Neural progenitor cell (in vitro differentiated cells): ENCODE measurements at regions not wholly inside any gene's neighbourhood (a gene's known extent, or its start where the extent isn't known, plus 50 kb on each side); places are given as distances from the start of the nearest gene placed in this dataset. TPM values are rescaled to one million over a fixed set of nuclear protein-coding genes. Genes with fewer than 3 reads are reported as not detected.

ENCODE experiments used
- DNase-seq: peaks from one replicate; pipeline ENCODE4 v3.0.0-alpha.2; 2016; ENCODE audit warnings: low spot score
- H2AFZ ChIP-seq: fragments of 200-600 bp; sonication (generic); replicated peaks from 2 replicates; pipeline ENCODE4 v1.6.1; 2016; ENCODE audit warnings: antibody characterized with exemption
- H3F3A ChIP-seq: fragments of 200-600 bp; sonication (generic); 2 replicates; pipeline ENCODE4 v1.6.1; 2016; ENCODE audit warnings: antibody characterized with exemption, low read depth
- H3K27ac ChIP-seq: fragments of 200-600 bp; sonication (generic); 2 replicates; pipeline ENCODE4 v1.5.1; 2016; ENCODE audit warnings: mild to moderate bottlenecking
- H3K27me3 ChIP-seq: fragments of 200-600 bp; sonication (generic); 2 replicates; pipeline ENCODE4 v1.6.1; 2016; ENCODE audit warnings: mild to moderate bottlenecking, moderate library complexity
- H3K36me3 ChIP-seq: fragments of 200-600 bp; sonication (generic); 2 replicates; pipeline ENCODE4 v1.5.1; 2016
- H3K4me1 ChIP-seq: fragments of 200-600 bp; sonication (generic); 2 replicates; pipeline ENCODE4 v1.6.1; 2016; ENCODE audit warnings: mixed run types
- H3K4me2 ChIP-seq: fragments of 200-600 bp; sonication (generic); 2 replicates; pipeline ENCODE4 v1.6.1; 2016
- H3K4me3 ChIP-seq: fragments of 200-600 bp; sonication (generic); 2 replicates; pipeline ENCODE4 v1.5.1; 2016
- H3K79me2 ChIP-seq: fragments of 200-600 bp; sonication (generic); 2 replicates; pipeline ENCODE4 v1.6.1; 2016; ENCODE audit warnings: low read depth
- H3K9ac ChIP-seq: fragments of 200-600 bp; sonication (generic); 2 replicates; pipeline ENCODE4 v1.6.1; 2016
- H3K9me3 ChIP-seq: fragments of 200-600 bp; sonication (generic); 2 replicates; pipeline ENCODE4 v1.5.1; 2016; ENCODE audit warnings: low read depth
- H4K20me1 ChIP-seq: fragments of 200-600 bp; sonication (generic); 2 replicates; pipeline ENCODE4 v1.6.1; 2016; ENCODE audit warnings: low read depth
- H3K27ac Mint-ChIP-seq: 3 replicates; pipeline ENCODE4 v1.8.0; 2021; ENCODE audit warnings: mixed read lengths
- H3K27me3 Mint-ChIP-seq: 2 replicates; pipeline ENCODE4 v1.8.0; 2022; ENCODE audit warnings: low read depth, mild to moderate bottlenecking, inconsistent platforms, moderate library complexity, mixed read lengths; ENCODE audit not compliant: insufficient read depth
- H3K36me3 Mint-ChIP-seq: 3 replicates; pipeline ENCODE4 v1.8.0; 2021; ENCODE audit warnings: mixed read lengths
- H3K4me1 Mint-ChIP-seq: 3 replicates; pipeline ENCODE4 v1.8.0; 2021; ENCODE audit warnings: mixed read lengths
- H3K4me3 Mint-ChIP-seq: 3 replicates; pipeline ENCODE4 v1.8.0; 2021; ENCODE audit warnings: mild to moderate bottlenecking, moderate library complexity, mixed read lengths
- H3K9me3 Mint-ChIP-seq: 3 replicates; pipeline ENCODE4 v1.8.0; 2020; ENCODE audit warnings: mixed read lengths
- EZH2 ChIP-seq: fragments of 200-600 bp; sonication (generic); IDR thresholded peaks from 2 replicates; pipeline ENCODE4 v1.6.1; 2017; ENCODE audit warnings: antibody characterized with exemption, mild to moderate bottlenecking, moderate library complexity
- EZH2phosphoT487 ChIP-seq: fragments of 200-600 bp; sonication (generic); IDR thresholded peaks from 2 replicates; pipeline ENCODE4 v1.6.1; 2017; ENCODE audit warnings: antibody characterized with exemption
- small RNA-seq: library from RNA; depleted of rRNA; stranded (forward); fragments of <200 nt; gene quantifications from one replicate; pipeline ENCODE3, GENCODE V24; 2015
- TF ChIP-seq, protein P1 (sequence below): fragments of 200-600 bp; sonication (generic); IDR thresholded peaks from 2 replicates; pipeline ENCODE4 v1.5.1; 2017; ENCODE audit warnings: antibody characterized with exemption, mild to moderate bottlenecking

DNA sequence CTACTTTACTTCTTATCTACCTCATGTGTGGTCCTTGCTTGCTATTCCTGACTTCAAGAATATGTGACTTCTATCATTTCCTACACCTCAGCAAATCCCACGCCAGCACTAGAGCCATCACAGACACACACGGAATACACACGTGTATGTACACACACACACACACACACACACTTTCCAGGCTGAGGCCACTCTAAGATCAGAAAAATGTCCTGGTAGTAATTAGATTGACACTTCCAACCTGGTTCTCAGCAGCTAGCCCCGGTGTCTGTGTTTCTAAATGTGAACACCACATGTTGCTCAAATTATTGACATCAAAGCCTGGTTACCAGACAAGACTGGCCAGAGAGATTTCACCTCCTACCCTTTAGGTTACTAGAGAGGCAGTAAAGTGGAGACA lies 54.1 kb upstream of the SASH1 start:
- H2AFZ ChIP-seq, result no peak overlapping the region
- no peaks in the 10 kb centered on the region for H4K20me1 ChIP-seq
- no peaks in the 10 kb centered on the region for H3K36me3 ChIP-seq
- no peak overlapping the region for H3K9ac ChIP-seq
- Mint-ChIP-seq H3K27me3 (no peaks in the 10 kb centered on the region), H3K4me3 (no peak overlapping the region), H3K27ac (peak overlapping the region; percentile 76), H3K9me3 (no peaks in the 10 kb centered on the region), H3K36me3 (no peaks in the 10 kb centered on the region), H3K4me1 (peaks cover 15% of the 10 kb centered on the region)
- H3K4me3 ChIP-seq, result no peak overlapping the region
- no peak for DNase-seq
- H3F3A ChIP-seq, result no peaks in the 10 kb centered on the region
- peaks cover 4% of the 10 kb centered on the region for H3K4me1 ChIP-seq
- no peaks in the 10 kb centered on the region for H3K79me2 ChIP-seq
- H3K4me2 ChIP-seq, result no peak overlapping the region
- H3K27me3 ChIP-seq, result no peaks in the 10 kb centered on the region
- no peaks in the 10 kb centered on the region for H3K9me3 ChIP-seq
- H3K27ac ChIP-seq, result no peak overlapping the region
- TF ChIP-seq, protein P1, sequence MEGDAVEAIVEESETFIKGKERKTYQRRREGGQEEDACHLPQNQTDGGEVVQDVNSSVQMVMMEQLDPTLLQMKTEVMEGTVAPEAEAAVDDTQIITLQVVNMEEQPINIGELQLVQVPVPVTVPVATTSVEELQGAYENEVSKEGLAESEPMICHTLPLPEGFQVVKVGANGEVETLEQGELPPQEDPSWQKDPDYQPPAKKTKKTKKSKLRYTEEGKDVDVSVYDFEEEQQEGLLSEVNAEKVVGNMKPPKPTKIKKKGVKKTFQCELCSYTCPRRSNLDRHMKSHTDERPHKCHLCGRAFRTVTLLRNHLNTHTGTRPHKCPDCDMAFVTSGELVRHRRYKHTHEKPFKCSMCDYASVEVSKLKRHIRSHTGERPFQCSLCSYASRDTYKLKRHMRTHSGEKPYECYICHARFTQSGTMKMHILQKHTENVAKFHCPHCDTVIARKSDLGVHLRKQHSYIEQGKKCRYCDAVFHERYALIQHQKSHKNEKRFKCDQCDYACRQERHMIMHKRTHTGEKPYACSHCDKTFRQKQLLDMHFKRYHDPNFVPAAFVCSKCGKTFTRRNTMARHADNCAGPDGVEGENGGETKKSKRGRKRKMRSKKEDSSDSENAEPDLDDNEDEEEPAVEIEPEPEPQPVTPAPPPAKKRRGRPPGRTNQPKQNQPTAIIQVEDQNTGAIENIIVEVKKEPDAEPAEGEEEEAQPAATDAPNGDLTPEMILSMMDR, result no peak
- TF ChIP-seq EZH2, result no peak
- TF ChIP-seq EZH2phosphoT487, result no peak

DNA sequence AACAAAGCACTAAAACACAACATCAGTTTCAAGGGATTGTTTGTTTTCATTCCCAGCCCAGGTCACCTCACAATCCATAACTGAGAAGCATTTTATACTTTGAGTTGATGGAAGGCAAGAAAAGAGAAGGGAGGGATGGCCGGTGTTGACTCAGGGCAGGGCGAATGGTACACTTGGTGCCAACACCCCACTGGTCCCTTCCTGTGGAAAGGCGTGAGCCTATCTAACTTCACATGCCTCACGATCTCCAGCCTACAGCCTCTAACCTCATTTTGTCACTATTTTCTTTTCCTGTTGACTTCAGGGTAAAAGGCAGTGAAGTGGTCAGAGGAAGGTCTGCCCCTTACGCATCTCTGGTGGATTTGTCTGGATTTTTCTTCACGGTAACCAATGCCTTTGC lies 53.5 kb upstream of the SASH1 start:
- H3K4me3 Mint-ChIP-seq, result no peak overlapping the region
- Histone ChIP-seq H3K9ac (no peak overlapping the region), H3K9me3 (no peaks in the 10 kb centered on the region), H4K20me1 (no peaks in the 10 kb centered on the region), H3F3A (no peaks in the 10 kb centered on the region), H3K4me3 (no peak overlapping the region), H3K4me1 (peaks cover 4% of the 10 kb centered on the region), H2AFZ (no peak overlapping the region), H3K79me2 (no peaks in the 10 kb centered on the region), H3K27me3 (no peaks in the 10 kb centered on the region), H3K27ac (no peak overlapping the region), H3K36me3 (no peaks in the 10 kb centered on the region), H3K4me2 (no peak overlapping the region)
- no peaks in the 10 kb centered on the region for H3K9me3 Mint-ChIP-seq
- no peaks in the 10 kb centered on the region for H3K27me3 Mint-ChIP-seq
- TF ChIP-seq, protein P1, result no peak
- TF ChIP-seq EZH2phosphoT487 (no peak), EZH2 (no peak)
- DNase-seq, result no peak
- no peaks in the 10 kb centered on the region for H3K36me3 Mint-ChIP-seq
- H3K4me1 Mint-ChIP-seq, result peaks cover 19% of the 10 kb centered on the region
- no peak overlapping the region for H3K27ac Mint-ChIP-seq

DNA sequence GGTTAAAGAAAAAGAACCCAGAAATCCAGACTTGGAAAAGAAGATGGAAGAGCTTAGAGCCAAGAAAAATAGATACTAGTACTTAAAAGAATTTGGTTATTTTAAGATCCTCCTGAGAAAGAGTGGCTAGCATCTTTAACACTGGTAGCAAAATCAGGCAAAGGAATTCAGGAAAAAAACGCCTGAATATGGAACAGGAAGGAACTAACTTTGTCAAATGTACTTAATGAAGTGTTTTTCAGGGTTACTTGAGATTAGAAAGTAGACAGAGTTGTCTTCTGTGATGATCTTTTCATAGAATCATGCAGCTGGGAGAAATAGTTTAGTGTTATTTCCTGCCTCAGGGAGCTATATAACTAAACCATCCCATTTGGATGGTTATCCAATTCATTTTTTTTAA lies 50.8 kb upstream of the SASH1 start:
- Histone ChIP-seq H3F3A (peaks cover 3% of the 10 kb centered on the region), H3K36me3 (no peaks in the 10 kb centered on the region), H3K9ac (no peak overlapping the region), H3K9me3 (no peaks in the 10 kb centered on the region), H3K27ac (no peak overlapping the region), H3K4me3 (no peak overlapping the region), H3K27me3 (no peaks in the 10 kb centered on the region), H4K20me1 (no peaks in the 10 kb centered on the region), H2AFZ (no peak overlapping the region), H3K4me1 (peaks cover 7% of the 10 kb centered on the region), H3K4me2 (no peak overlapping the region), H3K79me2 (no peaks in the 10 kb centered on the region)
- Mint-ChIP-seq H3K4me3 (no peak overlapping the region), H3K27ac (no peak overlapping the region), H3K27me3 (no peaks in the 10 kb centered on the region), H3K36me3 (no peaks in the 10 kb centered on the region), H3K9me3 (no peaks in the 10 kb centered on the region), H3K4me1 (peaks cover 40% of the 10 kb centered on the region)
- DNase-seq, result no peak
- TF ChIP-seq EZH2 (no peak), EZH2phosphoT487 (no peak)
- TF ChIP-seq, protein P1, result no peak

Small RNA genes lying in the stretch of these regions (small RNA-seq; reads per million reads assigned to genes)
- not detected for gene RNU6-1222P
